NCI-H2029 (cell line): ENCODE measurements at regions not wholly inside any gene's neighbourhood (a gene's known extent, or its start where the extent isn't known, plus 50 kb on each side); places are given as distances from the start of the nearest gene placed in this dataset.

Source experiments
- DNase-seq: peaks from one replicate; lab custom pipeline; 2025; lab: John Stamatoyannopoulos, UW

DNA sequence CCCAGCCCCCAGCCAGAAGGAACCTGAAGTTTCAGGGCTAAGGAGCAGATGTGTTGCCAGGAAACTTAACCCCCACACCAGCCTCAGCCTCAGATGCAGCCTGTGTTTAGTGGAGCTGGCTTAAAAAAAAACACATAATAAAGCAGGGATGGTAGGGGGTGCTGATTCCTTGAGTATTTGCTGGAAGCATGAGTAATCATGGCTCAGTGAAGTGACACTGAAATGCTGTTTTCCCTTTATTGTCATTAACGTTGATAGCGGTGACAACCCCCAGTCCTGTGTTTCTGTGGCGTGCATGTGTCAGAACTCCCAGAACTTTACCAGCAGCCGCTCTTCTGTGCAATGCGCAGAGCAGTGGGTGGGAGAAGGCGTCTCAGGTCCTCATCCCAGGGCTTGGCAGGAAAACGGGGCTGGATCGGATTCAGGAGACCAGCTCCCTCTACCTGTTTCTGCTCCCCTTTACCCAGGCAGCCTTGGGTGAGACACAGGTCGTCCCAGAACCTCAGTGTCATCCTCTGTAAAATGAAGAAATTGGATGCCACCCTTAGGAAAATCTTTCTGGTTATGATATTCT is 1282.1 kb downstream of the TBC1D22A start:
- DNase-seq = no peak

DNA sequence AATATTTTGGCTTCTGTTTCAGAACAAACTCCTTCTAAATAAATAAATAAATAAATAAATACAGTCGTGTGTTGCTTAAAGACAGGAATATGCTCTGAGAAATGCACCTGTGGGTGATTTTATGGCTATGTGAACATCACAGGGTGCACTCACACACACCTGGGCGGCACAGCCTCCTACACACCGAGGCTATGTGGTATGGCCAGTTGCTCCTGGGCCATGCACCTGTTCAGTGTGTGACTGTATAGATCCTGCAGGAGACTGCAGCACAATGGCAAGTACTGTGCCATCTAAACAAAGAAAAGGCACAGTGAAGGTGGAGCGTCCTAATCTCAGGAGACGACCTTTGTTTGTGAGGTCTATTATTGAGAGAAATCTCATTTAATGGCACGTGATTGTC is 1281.1 kb downstream of the TBC1D22A start:
- DNase-seq = no peak

DNA sequence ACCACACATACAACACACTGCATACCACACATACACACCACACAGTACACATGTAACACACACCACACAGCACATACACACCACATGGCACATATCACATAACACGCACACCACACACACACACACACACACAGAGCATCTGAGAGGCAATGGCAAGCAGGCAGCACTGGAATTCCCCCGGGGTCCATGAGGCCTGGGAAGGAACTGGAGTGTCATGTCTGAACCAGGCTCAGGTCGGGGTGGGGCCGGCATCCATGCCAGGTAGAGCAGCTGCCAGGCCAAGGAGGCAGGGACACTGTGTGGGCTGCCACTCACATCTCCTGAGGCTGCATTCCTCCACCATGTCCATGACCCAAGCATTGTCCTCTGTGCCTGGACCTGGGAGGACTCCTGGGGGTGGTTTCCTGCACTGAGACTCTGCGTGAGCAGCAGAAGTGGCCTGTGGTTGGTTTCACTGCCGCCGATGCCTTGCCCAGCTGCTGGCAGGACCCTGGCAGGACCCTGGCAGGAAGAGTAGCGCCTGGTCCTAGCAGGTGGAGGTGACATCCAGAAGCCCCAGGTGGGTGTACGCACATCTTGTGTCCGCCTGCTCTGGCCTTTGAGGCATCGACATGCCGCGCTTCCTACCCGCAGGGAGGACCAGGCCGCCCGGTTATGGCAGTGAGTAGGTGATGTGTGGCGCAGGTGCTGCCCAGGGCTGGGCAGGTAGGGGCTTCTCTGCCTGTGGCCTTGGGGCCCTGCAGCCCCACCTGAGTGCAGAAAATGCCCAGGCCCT is 1280.4 kb downstream of the TBC1D22A start:
- no peak for DNase-seq

DNA sequence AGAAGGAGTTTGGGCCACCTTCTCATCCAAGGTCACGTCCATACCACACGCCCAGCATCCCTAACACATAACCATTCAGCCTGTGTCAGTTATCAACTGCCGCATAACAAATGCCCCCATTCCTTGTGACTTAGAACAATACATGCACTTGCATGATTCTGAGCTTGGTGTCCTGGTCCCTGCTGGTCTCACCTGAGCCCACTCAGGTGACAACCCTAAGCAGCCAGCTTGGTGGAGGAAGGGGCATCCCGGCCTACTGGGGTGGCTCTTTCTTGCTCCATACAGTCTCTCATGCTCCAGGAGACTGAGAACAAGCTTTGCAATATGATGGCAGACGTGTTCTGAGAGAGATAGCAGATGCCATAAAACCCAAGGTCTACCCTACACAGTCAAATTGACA is 1276.9 kb downstream of the TBC1D22A start:
- DNase-seq = no peak

DNA sequence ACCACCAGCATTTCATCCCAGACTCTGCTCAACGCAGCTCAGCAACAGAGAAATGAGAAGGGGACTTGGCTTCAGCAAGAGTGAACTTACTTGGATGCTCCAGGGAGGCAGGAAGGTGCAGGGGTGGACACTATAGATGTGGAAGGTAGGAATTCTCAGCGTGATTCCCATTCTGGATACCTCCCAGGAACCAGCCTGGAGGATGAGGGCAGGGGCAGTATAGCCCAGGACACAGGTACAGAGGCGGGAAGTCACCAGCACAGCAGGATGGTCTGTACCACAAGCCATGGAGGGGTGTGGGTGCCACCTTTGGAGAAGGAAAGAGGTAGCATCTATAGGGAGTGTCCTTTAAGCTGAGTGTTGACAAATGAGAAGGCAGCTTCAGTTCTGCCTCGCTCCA is 1275.2 kb downstream of the TBC1D22A start:
- no peak for DNase-seq

DNA sequence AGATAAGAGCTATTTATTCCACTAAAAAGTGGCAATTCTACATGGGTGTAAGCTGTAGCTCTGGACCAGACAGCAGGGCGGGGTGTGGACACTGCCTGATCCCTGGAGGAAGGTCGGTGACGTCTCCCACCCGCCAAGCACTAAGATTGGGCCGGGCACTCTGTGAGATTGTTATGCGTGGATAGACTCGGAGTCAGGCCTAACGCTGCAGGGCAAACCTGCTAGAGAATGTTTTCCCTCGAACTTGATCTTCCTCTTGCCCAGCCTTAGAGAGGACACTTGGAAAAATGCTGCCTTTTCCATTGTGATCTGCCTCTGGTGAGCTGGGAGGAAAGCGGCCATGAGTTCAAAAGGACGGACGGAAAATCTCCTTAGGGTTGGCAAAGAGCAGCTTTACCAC is 1273.4 kb downstream of the TBC1D22A start:
- DNase-seq = no peak

DNA sequence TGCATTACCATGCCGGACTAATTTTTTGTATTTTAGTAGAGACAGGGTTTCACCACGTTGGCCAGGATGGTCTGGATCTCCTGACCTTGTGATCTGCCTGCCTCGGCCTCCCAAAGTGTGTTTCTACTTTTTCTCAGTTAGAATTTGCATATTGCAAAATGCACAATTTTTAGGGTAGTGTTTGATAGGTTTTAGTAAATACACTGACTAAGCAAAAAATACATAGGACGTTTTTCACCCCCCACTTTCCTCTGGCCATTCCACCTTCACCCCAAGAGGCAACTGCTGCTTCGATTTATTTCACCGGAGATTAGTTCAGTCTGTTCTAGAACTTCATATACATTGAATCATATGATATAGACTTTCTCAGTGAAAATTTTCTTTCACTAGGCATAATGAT is 1269.1 kb downstream of the TBC1D22A start:
- no peak for DNase-seq

DNA sequence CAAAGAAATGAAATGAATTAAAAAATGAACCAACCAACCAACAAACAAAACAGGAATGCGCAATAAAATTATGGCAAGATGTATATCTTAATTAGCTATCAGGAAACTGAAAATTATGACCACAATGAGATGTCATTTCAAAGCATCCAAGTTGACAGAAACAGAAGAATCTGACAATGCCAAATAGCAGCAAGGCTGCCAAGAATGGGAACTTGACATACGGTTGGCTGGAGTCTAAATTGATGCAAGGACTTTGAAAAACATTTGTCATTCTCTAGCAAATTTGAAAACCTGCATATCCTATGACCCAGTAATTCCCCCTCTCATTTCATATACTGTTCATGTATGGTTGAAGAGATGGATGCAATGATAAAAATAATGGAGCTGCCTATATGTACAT is 1262.6 kb downstream of the TBC1D22A start:
- no peak for DNase-seq

DNA sequence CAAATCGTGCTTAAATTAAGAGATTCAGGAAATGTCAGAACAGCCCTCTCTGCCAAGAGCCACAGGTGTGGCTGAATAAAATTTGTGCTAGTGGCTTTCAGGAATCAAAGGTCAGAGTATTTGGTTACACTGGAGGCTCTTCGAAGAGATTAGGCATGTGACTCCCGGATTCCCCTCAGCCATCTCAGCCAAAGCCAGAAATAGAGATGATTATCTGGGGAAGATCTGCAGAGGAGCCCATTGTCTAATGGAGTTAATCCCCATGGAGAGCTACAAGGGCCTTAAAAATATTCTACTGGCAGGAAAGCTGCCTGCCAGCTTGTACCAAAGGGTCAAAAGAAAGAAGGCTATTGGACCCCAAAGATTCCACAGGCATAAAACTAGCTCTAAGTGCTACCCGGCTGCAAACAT is 1259.5 kb downstream of the TBC1D22A start:
- no peak for DNase-seq

DNA sequence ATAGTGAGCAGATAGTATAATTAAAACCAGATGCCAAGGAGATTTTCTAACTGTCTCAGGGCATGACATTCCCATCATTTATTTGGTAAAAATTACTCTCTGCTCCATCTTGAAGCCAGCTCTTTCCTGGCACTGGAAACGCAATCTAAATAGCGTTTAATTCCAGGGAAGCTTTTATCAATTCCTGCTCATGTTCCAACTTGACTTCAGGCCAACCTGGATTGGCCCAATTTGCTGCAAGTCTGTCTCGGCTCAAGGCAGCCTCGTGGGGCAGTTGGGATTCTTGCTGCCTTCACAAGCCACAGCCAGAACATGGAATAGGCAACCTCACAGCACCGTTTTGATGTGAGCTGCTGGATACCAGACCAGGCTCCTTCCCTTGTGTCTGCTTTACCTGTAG is 1255.9 kb downstream of the TBC1D22A start:
- DNase-seq = no peak

DNA sequence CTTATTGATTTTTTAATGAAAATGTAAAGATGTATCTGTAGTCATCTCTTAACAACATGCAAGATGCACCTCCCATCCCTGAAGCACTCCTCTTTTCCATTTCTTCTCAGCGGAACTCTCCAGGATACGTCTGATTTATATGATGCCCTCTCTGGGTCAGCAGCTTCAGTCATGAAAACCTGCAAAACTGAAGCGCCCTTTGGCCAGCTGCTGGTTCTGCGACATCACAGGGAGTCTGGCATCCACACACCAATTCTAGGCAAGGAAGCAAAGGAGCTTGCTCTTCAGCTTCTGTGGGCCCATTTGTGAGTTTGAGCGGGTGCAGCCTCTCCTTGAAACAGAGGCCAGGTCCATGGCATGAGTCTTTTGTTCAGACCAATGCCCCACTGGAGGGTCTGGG is 1253.3 kb downstream of the TBC1D22A start:
- no peak for DNase-seq

DNA sequence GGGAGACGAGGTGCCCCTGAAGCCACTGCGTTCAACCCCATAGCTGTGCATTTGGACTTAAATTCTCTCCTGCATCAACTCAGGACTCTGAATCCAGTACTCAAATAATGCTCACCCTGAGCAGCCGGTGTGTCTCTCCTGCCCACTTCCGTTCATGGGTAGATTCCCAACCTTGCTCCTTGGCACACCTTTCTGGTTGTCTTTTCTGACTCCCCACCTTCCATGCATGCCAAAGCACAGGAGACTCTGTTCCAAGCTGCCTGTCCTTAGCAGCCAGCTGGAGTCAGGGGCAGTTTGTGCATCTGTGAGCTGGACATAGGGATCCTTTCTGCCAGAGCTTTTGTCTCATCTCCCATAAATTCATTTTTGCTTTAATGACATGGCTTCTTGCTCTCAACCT is 1242.5 kb downstream of the TBC1D22A start:
- DNase-seq = no peak

DNA sequence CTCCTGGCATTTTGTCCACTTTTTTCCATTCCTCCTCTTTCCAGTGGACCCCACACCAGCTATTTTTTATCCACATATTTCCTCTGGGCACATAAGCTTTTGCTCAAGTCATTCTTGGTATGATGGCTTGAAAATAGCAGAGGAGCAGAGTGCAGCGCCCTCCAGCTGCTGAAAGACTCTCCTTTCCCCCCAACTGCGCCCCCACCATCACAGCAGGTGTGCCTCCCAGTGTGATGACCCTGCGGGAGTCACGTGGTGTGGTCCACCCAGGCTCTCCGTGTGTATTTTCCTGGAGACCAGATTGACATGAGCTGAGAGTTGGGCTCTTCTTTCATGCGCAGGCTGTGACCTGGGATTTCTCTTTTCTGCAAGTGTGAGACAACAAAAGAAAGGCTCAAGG is 1241.6 kb downstream of the TBC1D22A start:
- no peak for DNase-seq

DNA sequence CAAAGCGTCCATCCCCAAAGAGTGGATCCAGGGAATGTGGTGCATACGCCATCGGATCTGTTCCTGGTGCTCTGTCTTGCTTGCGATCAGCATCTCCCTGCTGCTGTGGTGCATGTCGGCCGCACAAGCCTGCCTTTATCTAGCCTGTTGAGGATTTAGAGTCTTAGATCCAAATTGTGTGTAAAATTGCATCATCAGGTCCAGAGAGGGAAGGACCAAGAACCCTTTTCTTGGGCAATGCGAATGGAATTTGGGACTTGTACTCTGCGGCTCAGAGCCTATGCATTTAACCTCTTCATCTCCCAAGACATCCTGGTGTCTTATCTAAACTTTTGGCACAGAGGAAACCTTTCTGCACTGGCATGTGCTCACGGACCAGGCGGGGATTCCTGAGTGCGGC is 1238.7 kb downstream of the TBC1D22A start:
- no peak for DNase-seq

DNA sequence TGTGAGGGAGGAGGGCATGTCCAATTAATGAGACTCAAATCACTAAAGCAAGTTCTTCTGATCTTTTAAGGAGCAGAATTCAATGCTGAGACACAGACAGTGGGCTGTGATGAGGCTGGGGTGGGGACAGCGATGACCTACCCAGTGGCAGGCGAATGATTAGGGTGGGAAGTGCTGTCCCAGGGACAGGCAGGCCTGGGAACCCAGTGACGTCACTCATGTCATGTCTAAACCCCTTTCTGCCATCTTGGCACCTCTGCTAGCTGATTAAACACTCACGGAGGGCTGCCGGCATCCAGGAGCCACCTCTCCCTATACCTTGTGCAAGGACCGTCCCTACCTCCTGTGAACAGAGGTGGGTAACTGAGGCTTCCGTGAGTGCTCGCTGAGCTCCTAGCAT is 1235.2 kb downstream of the TBC1D22A start:
- no peak for DNase-seq

DNA sequence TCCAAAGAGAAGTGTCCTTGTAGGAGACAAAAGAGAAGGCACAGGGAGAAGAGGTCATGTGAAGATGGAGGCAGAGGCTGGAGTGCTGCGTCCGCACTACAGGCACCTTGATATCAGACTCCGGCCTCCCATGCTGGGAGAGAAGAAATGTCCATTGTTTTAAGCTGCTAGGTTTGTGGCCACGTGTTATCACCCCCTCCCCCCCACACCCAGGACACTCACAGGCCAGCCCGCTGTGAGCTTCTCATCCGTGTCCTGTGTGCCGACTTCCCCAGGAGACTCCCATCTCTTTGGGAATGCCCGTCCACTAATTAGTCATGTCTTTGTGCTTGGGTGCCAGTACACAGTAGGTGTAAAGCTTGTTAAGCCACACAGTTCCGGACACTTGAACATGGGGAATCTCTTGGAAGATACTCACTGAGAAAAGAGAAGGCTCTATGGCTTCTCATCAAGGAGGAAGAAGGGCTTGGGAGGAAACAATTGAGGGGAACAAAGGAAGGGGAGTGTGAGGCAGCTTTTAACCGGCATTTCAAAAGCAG is 1234.7 kb downstream of the TBC1D22A start:
- DNase-seq = no peak

DNA sequence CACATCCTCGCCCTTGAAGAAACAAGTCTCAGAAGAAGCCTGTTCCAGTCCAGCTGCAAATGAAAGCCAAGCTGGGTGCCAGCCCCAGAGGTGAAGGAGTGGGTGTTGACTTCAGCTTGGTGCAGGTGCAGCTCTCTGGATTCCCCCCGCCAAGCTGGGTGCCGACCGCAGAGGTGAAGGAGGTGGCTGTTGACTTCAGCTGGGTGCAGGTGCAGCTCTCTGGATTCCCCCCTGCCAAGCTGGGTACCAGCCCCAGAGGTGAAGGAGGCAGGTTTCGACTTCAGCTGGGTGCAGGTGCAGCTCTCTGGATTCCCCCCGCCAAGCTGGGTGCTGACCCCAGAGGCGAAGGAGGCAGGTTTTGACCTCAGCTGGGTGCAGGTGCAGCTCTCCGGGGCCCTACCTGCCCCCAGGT is 1234.0 kb downstream of the TBC1D22A start:
- no peak for DNase-seq

DNA sequence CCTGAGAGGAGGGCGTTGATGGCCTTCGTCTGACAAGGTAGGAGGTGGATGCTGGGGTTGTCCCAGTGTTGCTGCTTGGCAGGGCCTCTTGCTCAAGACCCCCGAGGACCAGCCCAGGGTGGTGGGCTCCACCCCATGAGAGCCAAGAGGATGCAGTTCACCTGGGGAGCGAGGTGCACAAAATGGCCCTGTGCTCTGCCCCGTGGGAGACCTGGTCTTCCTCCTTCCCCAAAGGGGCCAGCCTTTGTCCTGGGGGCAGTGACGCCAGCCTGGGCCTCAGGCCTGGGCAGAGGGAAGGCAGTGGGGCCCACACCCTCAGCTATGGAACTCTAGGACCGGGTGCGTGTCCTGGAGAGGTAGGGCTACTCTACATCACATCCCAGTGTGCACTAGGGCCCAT is 1233.3 kb downstream of the TBC1D22A start:
- no peak for DNase-seq

DNA sequence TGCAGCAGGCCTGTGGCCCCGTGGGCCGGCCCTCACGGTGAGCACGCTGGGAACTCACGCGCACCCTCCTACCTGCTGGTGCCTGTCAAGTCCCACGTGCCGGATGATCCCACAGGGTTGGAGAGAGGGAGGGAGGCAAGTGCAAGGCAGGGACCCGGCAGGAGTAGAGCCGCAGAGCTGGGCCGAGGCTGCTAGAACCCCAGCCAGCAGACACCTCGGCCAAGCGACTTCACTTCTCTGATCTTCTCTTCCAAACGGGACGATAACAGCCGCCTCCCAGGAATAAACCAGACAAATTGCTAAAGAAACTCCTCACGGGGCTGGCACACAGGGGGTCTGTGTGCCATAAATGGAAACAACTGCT is 1232.8 kb downstream of the TBC1D22A start:
- no peak for DNase-seq

DNA sequence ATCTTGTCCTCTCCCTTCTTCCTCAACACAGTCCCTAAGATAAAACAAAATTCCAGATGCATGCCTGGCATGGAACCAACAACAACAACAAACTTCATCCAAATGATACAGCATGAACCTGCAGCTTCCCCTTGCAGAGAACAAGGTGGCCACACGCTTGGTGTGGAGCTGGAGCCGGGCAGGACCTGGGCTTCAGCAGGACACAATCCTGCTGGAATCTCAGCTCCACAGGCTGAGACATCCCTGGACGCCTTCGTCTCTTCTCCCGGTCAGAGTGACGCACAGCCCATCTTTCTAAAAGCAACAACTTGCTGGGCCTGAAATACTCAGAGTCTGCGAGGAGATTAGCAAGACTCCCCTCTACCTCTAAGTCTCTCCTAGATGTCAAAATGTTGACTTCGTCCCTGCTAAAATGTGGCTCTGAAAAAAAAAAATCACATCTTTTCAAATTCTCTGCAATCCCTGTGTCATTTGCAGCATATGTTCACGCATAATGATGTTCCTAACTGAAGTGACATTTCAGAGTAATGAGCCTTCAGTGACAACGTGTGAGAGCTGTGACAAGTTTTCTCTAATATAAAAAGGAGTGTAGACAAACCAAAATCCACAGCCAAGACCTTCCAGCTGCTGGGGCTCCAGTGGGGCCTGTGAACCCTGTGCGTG is 1232.3 kb downstream of the TBC1D22A start:
- DNase-seq = no peak

DNA sequence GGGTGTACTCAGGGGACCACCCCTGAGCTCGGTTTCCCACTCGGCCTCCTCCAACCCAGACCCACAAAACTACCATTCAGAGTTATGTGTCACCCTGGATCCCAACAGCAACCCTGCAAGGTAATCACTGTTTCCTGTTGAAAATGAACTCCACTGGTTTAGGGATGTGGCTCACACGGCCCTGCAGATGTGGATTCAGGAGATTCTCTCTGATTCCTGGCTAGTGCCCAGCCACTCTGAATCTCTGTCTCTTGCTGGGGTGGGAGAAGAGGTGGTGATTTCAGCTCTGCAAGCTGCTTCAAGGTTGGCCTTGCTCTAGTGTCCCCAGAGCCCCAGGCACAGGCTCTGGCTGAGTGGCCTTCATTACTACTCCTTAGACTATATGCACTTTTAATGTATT is 1231.6 kb downstream of the TBC1D22A start:
- DNase-seq = no peak

DNA sequence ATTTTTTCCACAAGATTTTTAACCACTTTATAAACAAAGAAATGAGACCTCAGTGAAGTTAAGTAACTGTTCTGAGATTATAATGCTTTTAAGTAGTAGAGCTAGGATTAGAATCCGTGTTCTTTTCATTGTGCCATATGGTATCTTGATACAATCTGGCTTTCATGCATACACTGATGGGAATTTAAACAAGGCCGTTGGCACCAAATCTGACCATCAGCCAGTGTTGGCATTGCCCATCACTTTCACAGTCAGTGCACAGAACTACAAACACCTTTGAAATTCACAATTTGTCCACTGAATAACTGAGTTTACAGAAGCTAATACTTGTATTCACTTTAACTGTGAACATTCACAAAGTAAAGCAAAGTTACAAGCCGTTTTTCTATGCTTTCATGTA is 1228.0 kb downstream of the TBC1D22A start:
- DNase-seq = no peak

DNA sequence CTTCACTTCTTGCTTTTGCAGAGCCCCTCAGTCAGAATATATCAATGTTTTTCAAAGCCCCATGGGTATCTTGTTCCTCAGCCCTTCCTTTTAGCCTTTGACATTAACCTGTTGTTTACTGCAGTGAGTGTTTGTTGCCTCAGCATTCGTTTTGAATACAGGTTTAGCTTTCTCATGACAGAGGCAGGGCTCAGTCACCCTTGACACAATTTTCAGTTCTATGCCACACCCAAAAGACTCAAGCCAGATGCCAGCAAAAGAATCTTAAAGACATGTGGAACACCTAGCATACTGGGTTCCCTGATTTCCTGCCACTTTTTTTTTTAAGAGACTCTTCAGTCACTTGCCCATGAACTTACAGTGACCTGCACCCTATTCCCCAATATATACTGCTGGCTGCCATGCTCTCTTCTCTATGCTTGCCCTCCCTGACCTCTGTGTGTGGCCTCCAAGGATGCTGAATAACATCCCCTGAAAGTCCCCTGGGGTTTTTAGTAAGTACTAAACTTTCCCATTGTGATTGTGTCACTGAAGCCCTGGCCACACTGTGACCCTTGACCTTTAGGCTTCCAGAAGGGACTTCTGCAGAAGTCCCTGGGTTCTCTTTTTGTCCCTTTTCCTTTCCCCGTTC is 1225.5 kb downstream of the TBC1D22A start:
- DNase-seq = no peak
